LoVo (cell line): ENCODE measurements at regions not wholly inside any gene's neighbourhood (a gene's known extent, or its start where the extent isn't known, plus 50 kb on each side); places are given as distances from the start of the nearest gene placed in this dataset.

Source experiments
- DNase-seq: peaks from one replicate; pipeline ENCODE4 v3.0.0-alpha.2; 2016; ENCODE audit warnings: low spot score

DNA sequence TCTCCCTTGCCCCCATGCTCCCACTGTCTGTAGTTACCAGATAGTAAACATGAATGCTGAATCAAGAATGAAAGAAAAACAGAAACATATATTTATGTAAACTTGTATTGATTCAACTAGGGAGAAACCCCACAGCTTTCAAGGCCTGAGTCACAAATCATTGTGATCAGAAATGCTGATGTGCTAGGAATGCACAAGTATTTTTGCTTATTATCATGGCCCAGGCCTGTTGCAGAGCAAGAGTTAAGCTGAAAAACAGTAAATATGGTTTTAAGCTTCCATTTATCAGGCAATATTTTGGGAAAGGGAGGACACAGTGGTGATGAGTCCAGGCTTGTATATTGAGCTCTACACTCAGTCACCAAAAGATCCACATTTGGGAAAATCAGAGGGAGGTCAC is 669.6 kb downstream of the DIAPH3 start:
- DNase-seq, result no peak

- DNase-seq, result no peak
Measured at GRCh38 chr13:59494560-59494970, 669.2 kb downstream of the DIAPH3 start.

DNA sequence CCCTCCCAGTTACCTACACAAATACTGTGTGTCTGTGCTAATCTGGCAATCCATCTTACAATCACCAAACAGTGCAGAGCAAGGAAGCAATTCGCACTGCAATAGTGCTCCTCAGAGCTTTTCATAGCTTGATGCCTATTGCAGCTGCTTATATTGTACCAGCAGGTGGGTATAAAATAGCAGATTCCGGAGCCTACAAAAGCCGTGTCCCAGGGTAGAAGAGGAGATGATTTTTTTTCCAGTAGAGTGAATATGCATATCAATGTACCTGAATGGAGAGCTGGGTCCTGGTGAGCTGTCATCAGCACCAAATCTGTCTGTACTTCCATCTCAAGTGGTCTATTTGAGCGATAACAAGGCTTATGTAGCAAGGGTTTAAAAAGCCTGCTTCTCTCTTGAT is 668.4 kb downstream of the DIAPH3 start:
- DNase-seq, result no peak

GRCh38 chr13:59495936-59496512 is 667.7 kb downstream of the DIAPH3 start:
- no peak for DNase-seq

- no peak for DNase-seq
Measured at GRCh38 chr13:59497621-59498247, 666.0 kb downstream of the DIAPH3 start.

DNA sequence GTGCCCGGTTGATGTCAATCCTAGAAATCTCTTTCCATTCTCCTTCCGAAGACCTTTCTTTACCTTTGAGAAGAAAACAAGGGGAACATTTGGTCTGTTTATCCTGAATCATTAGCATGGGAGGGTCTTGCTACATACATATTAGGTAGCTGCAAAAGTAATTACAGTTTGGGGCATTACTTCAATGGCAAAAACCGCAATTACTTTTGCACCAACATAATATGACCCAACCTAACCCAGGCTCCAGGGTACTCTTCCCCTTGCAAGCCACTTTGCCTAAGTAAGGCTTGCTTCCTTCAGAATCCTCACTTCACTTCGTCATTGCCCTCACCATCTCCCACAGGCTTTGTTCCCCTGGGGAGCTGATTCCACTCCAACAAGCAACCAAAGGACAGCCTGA is 662.7 kb downstream of the DIAPH3 start:
- DNase-seq, result no peak

DNA sequence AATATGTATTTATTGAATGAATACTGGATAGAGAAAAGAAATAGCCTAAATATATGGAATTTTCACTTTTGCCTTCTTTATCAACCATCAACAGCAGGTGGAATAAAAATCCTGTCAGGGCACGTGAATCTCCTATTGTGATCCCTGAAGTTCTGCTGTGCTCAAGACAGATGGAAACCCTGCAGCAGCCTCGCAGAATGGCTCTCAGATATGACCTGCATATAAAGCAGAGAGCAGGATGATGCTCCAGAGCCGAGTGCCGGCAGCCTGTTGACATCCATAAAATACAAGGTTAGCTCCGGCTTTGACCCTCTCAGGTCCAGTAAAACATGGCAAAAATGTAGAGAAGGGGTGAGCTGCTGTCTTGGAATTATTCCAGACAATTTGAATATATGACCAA is 659.3 kb downstream of the DIAPH3 start:
- no peak for DNase-seq

GRCh38 chr13:59510386-59510785 is 653.3 kb downstream of the DIAPH3 start:
- no peak for DNase-seq

DNA sequence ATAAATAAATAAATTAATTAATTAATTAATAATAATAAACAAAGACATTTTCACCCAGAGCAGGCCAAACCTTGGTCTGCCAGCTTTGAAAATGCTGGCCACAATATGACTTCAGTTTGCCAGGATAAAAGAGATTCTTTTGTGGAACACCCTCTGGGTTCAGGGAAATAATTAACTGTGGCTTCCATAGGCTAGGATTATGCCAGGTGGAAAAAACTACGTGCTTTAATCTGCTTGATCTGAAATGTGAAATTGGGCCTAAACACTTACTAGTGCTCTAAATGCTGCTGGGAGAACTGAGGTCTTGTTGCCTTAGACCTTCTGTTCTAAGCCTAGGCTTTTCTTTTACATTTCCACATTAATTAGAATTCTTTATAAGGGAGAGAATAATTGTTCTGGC is 650.0 kb downstream of the DIAPH3 start:
- DNase-seq, result no peak

DNA sequence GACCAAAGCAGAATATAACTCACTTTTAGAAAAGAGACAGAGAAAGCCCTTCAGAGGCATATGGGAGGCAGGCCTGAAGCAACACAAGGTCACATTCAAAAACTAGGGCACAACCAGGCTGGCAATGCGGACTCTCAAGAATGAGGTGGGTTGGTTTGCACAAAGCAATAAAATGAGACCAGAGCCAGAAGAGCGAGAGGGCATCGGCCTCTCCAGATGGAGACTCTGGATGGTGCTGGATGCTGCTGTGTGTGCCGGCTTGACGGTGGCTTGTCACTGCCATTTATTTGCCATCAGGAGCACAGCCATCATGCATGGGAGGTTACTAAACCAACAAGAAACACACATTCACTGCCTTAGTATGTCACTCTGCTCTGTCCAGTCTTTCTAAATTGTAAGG is 649.4 kb downstream of the DIAPH3 start:
- no peak for DNase-seq

- DNase-seq, result no peak
Measured at GRCh38 chr13:59519819-59520218, 643.9 kb downstream of the DIAPH3 start.

- DNase-seq, result no peak
Measured at GRCh38 chr13:59521549-59521948, 642.2 kb downstream of the DIAPH3 start.

- no peak for DNase-seq
Measured at GRCh38 chr13:59522652-59523051, 641.1 kb downstream of the DIAPH3 start.

GRCh38 chr13:59527500-59527899 is 636.2 kb downstream of the DIAPH3 start:
- no peak for DNase-seq

- DNase-seq, result peak; percentile 23
Measured at GRCh38 chr13:59531571-59532091, 632.1 kb downstream of the DIAPH3 start.

DNA sequence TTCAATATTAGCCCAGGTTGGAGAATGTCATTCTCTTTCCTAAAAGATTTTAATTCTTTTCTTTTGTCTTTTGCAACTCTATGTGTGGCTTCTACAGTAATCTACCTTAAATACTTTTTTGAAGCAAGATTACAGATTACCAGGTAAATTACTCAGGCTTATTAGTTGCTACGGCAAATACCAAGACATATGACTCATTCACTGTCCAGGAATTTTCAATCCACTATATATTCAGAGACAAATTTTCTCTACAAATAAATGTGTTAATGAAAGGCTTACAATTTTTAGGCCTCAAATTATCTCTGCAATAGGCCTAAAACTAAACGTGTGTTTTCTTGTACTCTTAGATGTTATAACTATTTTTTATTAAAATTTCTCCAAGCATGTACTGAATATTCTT is 631.3 kb downstream of the DIAPH3 start:
- no peak for DNase-seq

DNA sequence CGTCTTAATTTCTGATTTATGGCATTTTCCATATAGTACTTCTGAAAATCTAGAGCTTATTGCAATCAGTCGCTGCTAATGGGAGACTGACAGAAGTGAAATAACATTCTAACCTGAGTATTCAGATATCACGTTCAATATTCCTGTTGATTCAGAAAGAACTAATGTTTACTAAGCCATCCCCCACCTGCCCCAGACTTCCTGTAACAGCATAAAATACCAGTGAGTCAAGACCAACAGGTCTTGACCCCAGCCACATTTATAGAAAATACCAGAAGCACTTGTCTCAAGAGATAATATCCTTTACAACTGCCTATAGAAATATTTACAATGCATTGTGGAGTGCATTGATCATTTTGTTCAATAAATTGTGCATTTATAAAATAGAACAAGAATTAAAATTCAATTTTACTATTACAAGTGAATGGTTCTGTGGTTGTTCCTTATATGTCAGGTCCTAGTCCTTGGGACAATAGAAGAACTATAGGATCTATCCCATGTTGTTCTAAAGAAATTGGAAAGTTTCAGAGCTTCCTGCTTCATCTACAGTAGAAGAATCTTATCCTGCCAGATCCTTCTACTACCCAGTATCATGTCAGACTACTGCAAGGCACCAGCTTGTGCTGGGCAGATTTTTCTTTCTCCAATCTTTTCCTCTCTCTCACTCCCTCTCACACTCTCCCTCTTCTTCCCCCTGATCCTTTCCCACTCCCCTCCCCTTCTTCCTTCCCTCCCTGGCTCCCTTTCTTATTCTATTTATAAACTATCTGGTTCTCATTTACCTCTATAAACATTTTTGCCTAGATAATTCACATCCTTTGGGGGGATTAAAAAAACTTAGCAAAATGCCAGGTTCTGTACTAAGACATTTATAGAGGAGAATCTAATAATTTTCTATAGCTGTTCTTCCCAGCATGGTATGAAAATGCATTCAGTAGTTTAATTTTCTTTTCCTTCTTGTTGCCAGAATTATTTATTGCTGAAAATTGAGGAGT is 629.9 kb downstream of the DIAPH3 start:
- no peak for DNase-seq

DNA sequence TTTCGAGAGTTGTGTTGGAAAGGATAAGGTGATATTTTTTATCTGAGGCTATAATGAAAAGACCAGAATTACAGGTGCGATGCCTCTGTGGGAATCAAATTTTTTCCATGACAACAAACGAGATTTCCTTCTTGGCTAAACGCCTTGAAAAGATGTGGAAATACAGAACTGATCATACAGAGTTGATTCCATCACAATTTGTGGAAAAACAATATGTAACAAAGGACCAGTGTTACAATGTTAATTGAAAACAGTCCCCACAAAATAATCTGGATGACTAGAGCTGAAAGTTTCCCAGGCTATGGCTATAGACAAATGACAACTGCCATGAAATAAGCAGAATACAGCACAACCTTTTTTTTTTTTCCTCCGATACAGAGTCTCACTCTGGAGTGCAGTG is 628.9 kb downstream of the DIAPH3 start:
- no peak for DNase-seq

DNA sequence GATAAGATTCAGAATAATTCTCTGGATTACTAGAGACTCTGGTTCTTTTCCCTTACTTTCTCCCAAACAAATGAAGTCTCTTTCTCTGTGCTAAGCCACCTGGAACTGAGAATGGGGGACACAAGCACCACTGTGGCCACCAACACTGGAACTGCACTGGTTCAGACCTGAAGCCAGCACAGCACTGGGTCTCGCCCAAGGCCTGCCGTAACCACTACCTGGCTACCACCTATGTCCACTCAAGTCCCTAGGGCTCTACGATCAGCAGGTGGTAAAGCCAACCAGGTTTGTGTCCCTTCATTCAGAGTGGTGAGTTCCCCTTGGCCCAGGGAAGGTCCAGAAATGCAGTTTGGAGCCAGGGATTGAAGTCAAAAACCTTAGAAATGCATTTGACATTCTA is 626.2 kb downstream of the DIAPH3 start:
- DNase-seq, result no peak

DNA sequence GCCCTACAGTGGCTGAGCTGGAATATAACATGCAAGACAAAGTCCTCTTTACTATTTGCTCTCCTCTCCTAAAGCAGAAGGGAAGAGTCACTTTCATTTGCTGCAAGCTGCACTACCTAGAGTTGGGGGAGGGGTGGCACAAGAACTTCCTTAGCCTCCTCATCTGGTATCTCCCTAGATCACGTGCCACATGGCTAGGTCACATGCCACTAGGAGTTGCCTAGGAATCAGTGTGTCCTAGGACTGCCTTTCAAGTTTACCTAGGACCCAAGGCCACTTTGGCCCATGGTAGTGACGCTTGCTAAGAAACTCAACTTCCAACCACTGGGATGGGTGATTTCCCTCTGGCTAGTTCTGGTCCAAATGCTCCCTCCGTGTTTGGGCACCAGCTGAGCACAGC is 625.2 kb downstream of the DIAPH3 start:
- no peak for DNase-seq

DNA sequence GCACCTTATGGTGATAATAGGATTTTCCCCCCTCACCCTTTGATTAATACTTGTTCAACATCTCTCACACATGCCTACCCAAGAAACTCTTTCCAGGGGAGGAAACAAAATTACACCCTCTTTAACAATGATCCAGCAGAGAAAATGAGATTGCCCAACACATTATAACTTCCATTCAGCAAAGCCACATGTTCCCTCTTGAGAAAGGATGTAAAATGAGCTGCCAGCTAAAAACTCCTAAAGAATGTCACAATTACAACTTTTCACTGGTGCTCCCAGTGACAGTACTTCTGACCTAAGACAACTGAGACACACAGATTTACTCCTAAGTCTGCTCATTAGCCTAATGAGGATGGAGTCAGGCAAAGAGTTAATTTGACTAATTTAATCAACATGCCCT is 621.4 kb downstream of the DIAPH3 start:
- DNase-seq, result no peak

- no peak for DNase-seq
Measured at GRCh38 chr13:59543418-59543817, 620.3 kb downstream of the DIAPH3 start.

DNA sequence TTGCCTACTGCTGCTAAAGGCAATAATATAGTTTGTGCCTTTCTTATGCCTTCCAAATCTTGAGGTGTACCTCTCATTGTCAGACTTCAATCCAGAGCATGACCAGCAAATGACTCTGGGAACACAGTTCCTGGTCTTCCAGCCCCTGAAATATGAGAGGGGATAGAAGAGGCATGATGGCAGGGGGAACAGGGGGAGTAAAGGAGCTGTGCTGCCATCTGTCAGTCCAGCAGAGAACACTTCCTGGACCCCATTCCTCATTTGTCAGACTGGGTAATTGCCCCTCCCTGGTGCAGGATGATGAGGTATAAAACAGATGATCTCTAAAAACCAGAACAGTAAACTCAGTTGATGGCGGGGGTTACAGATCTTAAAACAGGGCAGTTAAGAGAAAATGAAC is 618.7 kb downstream of the DIAPH3 start:
- no peak for DNase-seq
